Right ventricle myocardium inferior (tissue), 1 donor: ENCODE measurements at regions not wholly inside any gene's neighbourhood (a gene's known extent, or its start where the extent isn't known, plus 50 kb on each side); places are given as distances from the start of the nearest gene placed in this dataset.

Experiments
- ATAC-seq: fragments of 200-7000 bp; cut with Tn5 transposase; one replicate; pipeline ENCODE4 v1.9.1; 2020; ENCODE audit warnings: mild to moderate bottlenecking, moderate library complexity
- DNase-seq: peaks from one replicate; pipeline ENCODE4 v3.0.0; 2021; ENCODE audit errors: missing footprints
- intact Hi-C: fragments of 100-400 bp; cut with DNase I; formaldehyde crosslinking; loops from one replicate; pipeline ENCODE4 v1.11.0; 2022
- donor health status: DM: no; HTN: yes; CAD: no; lungs with severe emphysema.

- no peak for ATAC-seq
- intact Hi-C loops: no loop called here
These were observed 89.2 kb upstream of the PLCL2 start for GRCh38 chr3:16795581-16795980.

GRCh38 chr3:16797831-16798230, 86.9 kb upstream of the PLCL2 start:
- no peak for ATAC-seq
- intact Hi-C loops: no loop called here
- DNase-seq: no peak

More at GRCh38 chr3:16795581-16795980, 89.2 kb upstream of the PLCL2 start:
- no peak for DNase-seq

- intact Hi-C loops: no loop called here
- DNase-seq (no peak), ATAC-seq (no peak)
These were observed 86.0 kb upstream of the PLCL2 start for GRCh38 chr3:16798738-16799137.

- no peak for ATAC-seq
- intact Hi-C loops: no loop called here
- DNase-seq: no peak
These were observed 84.4 kb upstream of the PLCL2 start for GRCh38 chr3:16800361-16800760.

- intact Hi-C loops: no loop called here
- peak; percentile 71 for ATAC-seq
- DNase-seq: no peak
These were observed 83.5 kb upstream of the PLCL2 start for GRCh38 chr3:16801223-16801622.

GRCh38 chr3:16801698-16802097, 83.1 kb upstream of the PLCL2 start:
- ATAC-seq (no peak), DNase-seq (no peak)
- intact Hi-C loops: no loop called here

GRCh38 chr3:16802389-16802788, 82.4 kb upstream of the PLCL2 start:
- DNase-seq (no peak), ATAC-seq (no peak)
- intact Hi-C loops: no loop called here

- intact Hi-C loops: no loop called here
- ATAC-seq (no peak), DNase-seq (no peak)
These were observed 81.7 kb upstream of the PLCL2 start for GRCh38 chr3:16803019-16803418.

- no peak for DNase-seq
- peak; percentile 77 for ATAC-seq
- intact Hi-C loops: no loop called here
These were observed 77.4 kb upstream of the PLCL2 start for GRCh38 chr3:16807391-16807790.

- DNase-seq (no peak), ATAC-seq (peak; percentile 28)
- intact Hi-C loops: no loop called here
These were observed 76.2 kb upstream of the PLCL2 start for GRCh38 chr3:16808393-16809107.

- no peak for ATAC-seq
- intact Hi-C loops: no loop called here
These were observed 75.3 kb upstream of the PLCL2 start for GRCh38 chr3:16809482-16809881.

GRCh38 chr3:16809993-16810392, 74.8 kb upstream of the PLCL2 start:
- DNase-seq (no peak), ATAC-seq (peak; percentile 52)
- intact Hi-C loops: no loop called here

More at GRCh38 chr3:16809482-16809881, 75.3 kb upstream of the PLCL2 start:
- no peak for DNase-seq

GRCh38 chr3:16810593-16811367, 74.0 kb upstream of the PLCL2 start:
- no peak for ATAC-seq
- DNase-seq: no peak

GRCh38 chr3:16811950-16812349, 72.8 kb upstream of the PLCL2 start:
- DNase-seq (no peak), ATAC-seq (no peak)
- intact Hi-C loops: no loop called here

More at GRCh38 chr3:16810593-16811367, 74.0 kb upstream of the PLCL2 start:
- intact Hi-C loops: no loop called here

- DNase-seq (no peak), ATAC-seq (no peak)
These were observed 71.4 kb upstream of the PLCL2 start for GRCh38 chr3:16813336-16813735.

GRCh38 chr3:16816048-16816780, 68.5 kb upstream of the PLCL2 start:
- intact Hi-C loops: no loop called here
- DNase-seq (no peak), ATAC-seq (peak; percentile 16)

More at GRCh38 chr3:16813336-16813735, 71.4 kb upstream of the PLCL2 start:
- intact Hi-C loops: no loop called here

- DNase-seq (no peak), ATAC-seq (no peak)
- intact Hi-C loops: no loop called here
These were observed 67.6 kb upstream of the PLCL2 start for GRCh38 chr3:16817197-16817596.

GRCh38 chr3:16818194-16818593, 66.6 kb upstream of the PLCL2 start:
- intact Hi-C loops: no loop called here
- ATAC-seq (no peak), DNase-seq (no peak)

- intact Hi-C loops: no loop called here
- no peak for ATAC-seq
- DNase-seq: no peak
These were observed 65.8 kb upstream of the PLCL2 start for GRCh38 chr3:16818945-16819344.

GRCh38 chr3:16820485-16820884, 64.3 kb upstream of the PLCL2 start:
- no peak for DNase-seq
- intact Hi-C loops: no loop called here
- no peak for ATAC-seq
